HepG2 (cell line): ENCODE measurements at regions not wholly inside any gene's neighbourhood (a gene's known extent, or its start where the extent isn't known, plus 50 kb on each side); places are given as distances from the start of the nearest gene placed in this dataset.
A peak's percentile ranks its signal among the peaks of the same experiment; 100 is the strongest.

Experiments used
- ATAC-seq: fragments of 200-7000 bp; cut with Tn5 transposase; 3 replicates; pipeline ENCODE4 v1.9.1; 2020; ENCODE audit warnings: mild to moderate bottlenecking, moderate library complexity
- BruUV-seq: library from RNA; stranded (reverse); fragments of 400-500 nt; replicated peaks from 2 replicates; lab custom pipeline; 2021; lab: Mats Ljungman, UMichigan
- CTCF ChIA-PET: fragments of 300-600 bp; formaldehyde crosslinking; extraction: SDS; loops from one replicate; lab custom pipeline; 2021; ENCODE audit warnings: low total read pairs, inconsistent platforms, low intra/inter-chr PET ratio; lab: Yijun Ruan, JAX
- POLR2A ChIA-PET: fragments of 350-600 bp; sonication (Branson Sonifier 250); formaldehyde crosslinking; loops from one replicate; lab custom pipeline; 2020; ENCODE audit warnings: antibody characterized with exemption, inconsistent platforms; lab: Yijun Ruan, JAX
- DNase-seq: peaks from one replicate; pipeline ENCODE4 v3.0.0-alpha.2; 2015; ENCODE audit warnings: low spot score
- FAIRE-seq: peaks from 3 replicates; lab custom pipeline; 2011; peaks lifted over from hg19 to GRCh38; lab: Jason Lieb, UNC
- H2AFZ ChIP-seq: one replicate; pipeline ENCODE4 v1.6.1; 2011; ENCODE audit warnings: low read length, inconsistent platforms
- H3K27ac ChIP-seq: fragments of 300-600 bp; 3 replicates; pipeline ENCODE4 v1.8.0; 2011; ENCODE audit warnings: mixed run types, mild to moderate bottlenecking, mixed read lengths, low read length, inconsistent platforms; ENCODE audit not compliant: insufficient read depth; ENCODE audit errors: extremely low read length
- H3K27me3 ChIP-seq, 2 experiments: fragments of 200-600 bp in 1 of 2; 2 replicates in 1 of 2; 3 replicates in 1 of 2; pipeline versions ENCODE4 v1.6.0 to v1.8.0; 2011; ENCODE audit warnings: low read length in 2 of 2, mild to moderate bottlenecking in 2 of 2, moderate library complexity in 2 of 2, inconsistent platforms in 1 of 2; ENCODE audit not compliant: insufficient read depth in 2 of 2, control insufficient read depth in 1 of 2
- H3K36me3 ChIP-seq, 2 experiments: fragments of 200-600 bp in 1 of 2; replicated peaks in 1 of 2; 2 replicates in 1 of 2; 3 replicates in 1 of 2; pipeline versions ENCODE4 v1.5.1 to v1.8.0; 2011; ENCODE audit warnings: low read length in 2 of 2, inconsistent platforms in 1 of 2; ENCODE audit not compliant: insufficient read depth in 2 of 2, control insufficient read depth in 1 of 2
- H3K4me1 ChIP-seq: 2 replicates; pipeline ENCODE4 v1.5.1; 2012; ENCODE audit warnings: low read length, inconsistent platforms; ENCODE audit not compliant: insufficient read depth
- H3K4me2 ChIP-seq: 2 replicates; pipeline ENCODE4 v1.6.0; 2011; ENCODE audit warnings: low read depth, low read length, inconsistent platforms
- H3K4me3 ChIP-seq, 3 experiments: fragments of 200-600 bp in 1 of 3; sonication (generic), shearing (Covaris generic) in 1 of 3; replicated peaks in 1 of 3; 2 replicates each; pipeline ENCODE4 v1.5.1; 2011 to 2016; ENCODE audit warnings: low read length in 3 of 3, inconsistent platforms in 2 of 3, low read depth in 2 of 3, mild to moderate bottlenecking in 2 of 3, control low read depth in 1 of 3, mixed read lengths in 1 of 3; ENCODE audit not compliant: insufficient read depth in 1 of 3
- H3K79me2 ChIP-seq: one replicate; pipeline ENCODE4 v1.6.1; 2011; ENCODE audit warnings: low read length, inconsistent platforms; ENCODE audit not compliant: insufficient read depth
- H3K9ac ChIP-seq: 2 replicates; pipeline ENCODE4 v1.6.0; 2011; ENCODE audit warnings: mild to moderate bottlenecking, low read depth, low read length, inconsistent platforms; ENCODE audit not compliant: insufficient read depth
- H3K9me3 ChIP-seq: 2 replicates; pipeline ENCODE4 v1.5.1; 2012; ENCODE audit warnings: mild to moderate bottlenecking, low read length
- H4K20me1 ChIP-seq: 2 replicates; pipeline ENCODE4 v1.6.0; 2011; ENCODE audit warnings: inconsistent platforms, mild to moderate bottlenecking, low read length, moderate library complexity; ENCODE audit not compliant: insufficient read depth
- FOXA3 ChIP-seq: IDR thresholded peaks from 2 replicates; pipeline ENCODE4 v1.6.1; 2016; ENCODE audit warnings: missing genetic modification reagents, missing compliant biosample characterization
- RFXANK ChIP-seq: IDR thresholded peaks from 2 replicates; pipeline ENCODE4 v1.6.1; 2016
- ZNF121 ChIP-seq: sonication (generic); formaldehyde crosslinking; IDR thresholded peaks from 2 replicates; pipeline ENCODE4 v1.5.0; 2020; ENCODE audit warnings: mild to moderate bottlenecking, missing genetic modification reagents
- ZNF3 ChIP-seq: IDR thresholded peaks from 2 replicates; pipeline ENCODE4 v1.7.0; 2017; ENCODE audit warnings: inconsistent platforms
- ZNF629 ChIP-seq: sonication (generic); formaldehyde crosslinking; conservative IDR thresholded peaks from 2 replicates; pipeline ENCODE4 v1.5.0; 2020; ENCODE audit warnings: missing genetic modification reagents
- WGBS: methylation state at CpG from one replicate; pipeline ENCODE4 v1.1.6; 2017; ENCODE audit warnings: low lambda C conversion rate; 5-methylcytosine and 5-hydroxymethylcytosine counted together
- in situ Hi-C: cut with HindIII; loops from 2 replicates; pipeline ENCODE4 v1.10.0; 2017; ENCODE audit warnings: low pct_unique_long_range_greater_than_20kb; ENCODE audit not compliant: extremely low pct_ligation_motif_present
- intact Hi-C: fragments of 100-400 bp; cut with micrococcal nuclease; formaldehyde crosslinking; loops from one replicate; pipeline ENCODE4 v1.10.0; 2022; ENCODE audit not compliant: unreplicated experiment

- TF ChIP-seq ZNF3 (CRISPR knock-in tag) (no peak), ZNF629 (CRISPR knock-in tag) (peak; percentile 48)
- intact Hi-C loops (no loop called here), in situ Hi-C loops (no loop called here)
- H3K4me1 ChIP-seq, result no peaks in the 10 kb centered on the region
- H3K36me3 ChIP-seq, result no peaks in the 10 kb centered on the region
- POLR2A ChIA-PET, result no interaction called here
- H2AFZ ChIP-seq, result no peak overlapping the region
- no peak overlapping the region for H3K27ac ChIP-seq
- CTCF ChIA-PET, result no interaction called here
- FAIRE-seq (no peak), DNase-seq (no peak), ATAC-seq (no peak)
- no peaks in the 10 kb centered on the region for H3K9me3 ChIP-seq
- no peak overlapping the region for H3K4me3 ChIP-seq
- no peaks in the 10 kb centered on the region for H3K79me2 ChIP-seq
- peaks cover 3% of the 10 kb centered on the region; the same call in 1 of the 2 replicates for H4K20me1 ChIP-seq
- peaks cover 0 to 53% of the 10 kb centered on the region in 2 experiments; a peak in 4 of 5 replicates for H3K27me3 ChIP-seq
- no peak overlapping the region for H3K9ac ChIP-seq
- no TSS peak for BruUV-seq
- H3K4me2 ChIP-seq, result no peak overlapping the region
- 11% methylated on average over 5 of the region's 5 CpGs for WGBS
Observed at GRCh38 chr15:69634860-69635259, 182.2 kb downstream of the RPLP1 start.

- CTCF ChIA-PET, result no interaction called here
- H3K4me1 ChIP-seq, result no peaks in the 10 kb centered on the region
- H3K36me3 ChIP-seq, result no peaks in the 10 kb centered on the region
- no peak overlapping the region for H2AFZ ChIP-seq
- intact Hi-C loops, result no loop called here
- DNase-seq, result no peak
- in situ Hi-C loops, result no loop called here
- no peak overlapping the region for H3K9ac ChIP-seq
- POLR2A ChIA-PET, result no interaction called here
- H3K4me3 ChIP-seq, result no peak overlapping the region
- 0 out of 2 replicates have a peak, but pooled peaks cover 3% of the 10 kb centered on the region for H4K20me1 ChIP-seq
- WGBS, result 21% methylated on average over 9 of the region's 10 CpGs
- H3K27ac ChIP-seq, result no peak overlapping the region
- H3K79me2 ChIP-seq, result no peaks in the 10 kb centered on the region
- FAIRE-seq, result no peak
- H3K9me3 ChIP-seq, result peaks cover 4% of the 10 kb centered on the region; the same call in 1 of the 2 replicates
- ATAC-seq, result no peak
- no TSS peak for BruUV-seq
- H3K4me2 ChIP-seq, result no peak overlapping the region
- peaks cover 0 to 38% of the 10 kb centered on the region in 2 experiments; a peak in 4 of 5 replicates for H3K27me3 ChIP-seq
- TF ChIP-seq ZNF121 (CRISPR knock-in tag) (no peak), FOXA3 (CRISPR knock-in tag) (no peak), RFXANK (no peak)
Observed at GRCh38 chr15:69636169-69636915, 183.7 kb downstream of the RPLP1 start.
